ENCODE measurements at regions not wholly inside any gene's neighbourhood (a gene's known extent, or its start where the extent isn't known, plus 50 kb on each side); places are given as distances from the start of the nearest gene placed in this dataset.

- DNase-seq = no peak
These were observed 303.1 kb downstream of the ENC1 start for GRCh38 chr5:74337254-74337983.

DNA sequence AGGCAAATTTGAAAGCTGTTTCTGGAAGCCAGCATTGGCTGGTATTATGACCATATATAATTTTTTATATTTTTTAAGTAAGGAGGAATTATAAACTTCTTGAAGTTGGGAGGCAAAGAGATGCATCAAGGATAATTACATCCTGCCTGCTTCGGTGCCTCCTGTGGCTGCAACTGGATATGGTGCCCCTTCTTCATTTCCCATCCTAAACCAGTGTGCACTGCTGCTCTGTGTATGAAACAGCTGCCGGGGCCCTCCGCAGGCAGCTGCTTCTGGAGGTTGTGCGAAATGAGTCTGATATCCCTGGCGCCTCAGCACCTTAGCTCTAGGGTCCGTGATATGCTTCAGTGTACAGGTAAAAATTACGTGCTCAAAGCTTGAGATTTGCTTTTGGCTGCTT lies 304.2 kb downstream of the ENC1 start:
- DNase-seq = no peak

- DNase-seq = no peak
These were observed 305.7 kb downstream of the ENC1 start for GRCh38 chr5:74334762-74335384.

- DNase-seq = no peak
These were observed 306.3 kb downstream of the ENC1 start for GRCh38 chr5:74334062-74334761.

GRCh38 chr5:74333430-74333829 lies 307.1 kb downstream of the ENC1 start:
- no peak for DNase-seq

DNA sequence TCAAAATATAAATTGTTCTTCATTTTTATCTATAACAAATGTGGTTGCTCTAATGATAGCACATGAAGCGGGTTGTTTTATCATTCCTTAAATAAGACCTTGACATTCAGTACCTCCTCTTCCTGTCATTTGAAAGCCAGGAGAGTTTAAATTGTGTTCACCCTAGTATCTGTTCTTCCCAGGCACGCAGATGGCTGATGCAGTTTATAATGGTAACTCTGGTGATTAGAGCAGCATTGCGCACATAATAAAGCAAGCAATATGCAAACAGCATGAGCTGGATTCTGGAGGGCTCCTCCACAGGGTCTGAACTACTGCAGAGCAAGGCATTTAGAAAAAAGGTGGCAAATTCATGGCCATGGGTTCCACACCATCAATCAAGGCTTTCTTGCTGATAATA lies 307.8 kb downstream of the ENC1 start:
- DNase-seq = no peak

- no peak for DNase-seq
These were observed 308.5 kb downstream of the ENC1 start for GRCh38 chr5:74332006-74332405.

- DNase-seq = no peak
These were observed 312.3 kb downstream of the ENC1 start for GRCh38 chr5:74328221-74328630.

- DNase-seq = no peak
These were observed 313.2 kb downstream of the ENC1 start for GRCh38 chr5:74327339-74327685.

DNA sequence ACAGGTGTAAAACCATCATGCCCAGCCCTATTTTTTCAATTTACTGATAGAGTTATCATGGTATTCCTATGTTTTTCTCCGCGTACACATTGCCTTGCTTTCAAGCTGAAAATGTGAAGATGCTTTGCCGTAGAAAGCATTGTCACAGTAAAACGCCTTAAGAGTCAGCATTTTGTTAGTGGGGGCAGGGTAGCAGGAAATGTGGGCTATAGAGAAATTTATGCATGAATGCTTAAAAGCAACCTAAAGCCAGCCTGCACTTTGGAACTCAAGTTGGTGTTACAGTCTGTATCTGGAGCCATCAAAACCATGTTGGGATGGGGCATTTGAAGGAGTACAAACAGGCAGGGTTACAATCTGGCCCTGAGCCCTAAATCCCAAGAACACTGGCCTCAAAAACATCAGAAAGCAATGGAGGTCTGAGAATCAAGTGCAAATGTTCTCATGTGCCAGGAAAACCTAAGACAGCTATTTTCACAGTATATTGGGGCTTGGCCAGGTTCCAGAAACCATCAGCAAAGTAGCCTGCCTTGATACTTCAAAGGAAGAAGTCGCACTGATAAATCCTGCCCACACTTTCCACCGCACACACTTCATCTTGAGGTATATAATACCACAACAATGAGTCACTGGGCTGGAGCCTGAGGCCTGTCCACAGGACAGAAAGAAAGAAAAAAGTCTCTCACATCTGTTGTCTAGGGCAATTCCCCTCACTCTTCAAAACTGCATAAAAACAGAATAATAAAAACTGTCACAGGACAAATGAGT lies 313.8 kb downstream of the ENC1 start:
- DNase-seq = peak in 2 of 6 experiments; percentile 7 to 35

- DNase-seq = no peak
These were observed 314.7 kb downstream of the ENC1 start for GRCh38 chr5:74325866-74326265.

DNA sequence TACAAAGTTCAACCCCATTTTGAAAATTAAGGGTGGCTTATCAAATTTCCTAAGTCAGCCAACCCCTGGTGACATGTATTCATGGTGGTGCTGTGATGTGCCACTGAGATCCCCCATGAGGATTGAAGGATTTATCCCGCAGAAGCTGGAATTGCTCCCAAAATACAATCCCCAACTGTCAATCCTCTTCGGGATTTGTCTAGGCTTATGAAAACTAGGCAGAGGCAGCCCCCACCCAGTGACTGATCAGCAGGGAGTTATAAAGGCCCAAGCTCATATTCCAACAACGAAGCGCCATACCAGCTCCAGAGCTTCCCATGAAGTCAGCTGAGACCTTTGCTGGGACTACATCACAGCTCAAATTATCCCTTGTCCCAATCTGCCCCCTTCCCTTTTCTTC lies 316.0 kb downstream of the ENC1 start:
- DNase-seq = no peak

DNA sequence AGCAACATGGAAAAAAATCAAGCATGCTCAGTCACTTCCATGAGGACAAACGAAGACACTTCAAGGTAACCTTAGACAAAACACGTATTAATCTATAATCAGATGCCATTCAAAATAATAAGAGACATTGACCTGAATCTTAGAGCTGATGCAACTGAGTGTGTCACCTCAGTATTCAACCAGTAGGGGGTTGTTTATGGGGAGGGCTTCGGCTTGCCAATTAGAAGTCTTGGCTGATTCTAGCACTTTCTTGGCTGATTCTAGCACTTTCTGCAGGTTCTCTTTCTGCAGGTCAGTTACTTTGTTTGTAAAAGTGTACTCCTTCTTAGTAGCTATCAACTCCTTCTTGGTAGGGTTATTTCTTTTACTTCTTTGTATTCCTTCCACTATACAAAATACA lies 317.6 kb downstream of the ENC1 start:
- no peak for DNase-seq

DNA sequence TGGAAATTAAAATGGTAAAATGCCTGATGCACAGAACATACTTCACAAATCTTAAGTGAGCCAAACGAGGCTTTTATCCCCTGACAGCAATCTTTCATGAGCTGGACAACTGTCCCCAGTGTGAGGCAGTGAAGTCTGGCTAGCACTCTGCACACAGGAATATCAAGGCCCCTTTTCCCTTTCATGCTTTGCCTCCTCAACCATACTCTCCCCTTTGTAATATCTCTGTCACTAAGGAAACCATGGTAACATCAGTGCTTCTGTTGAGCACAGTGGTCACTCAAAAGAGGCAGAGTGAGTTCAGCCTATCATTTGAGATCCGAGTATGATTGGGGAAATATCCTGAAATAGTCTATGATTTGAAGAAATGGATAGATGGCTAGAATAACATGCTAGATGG lies 318.3 kb downstream of the ENC1 start:
- DNase-seq = no peak

- no peak for DNase-seq
These were observed 319.2 kb downstream of the ENC1 start for GRCh38 chr5:74321326-74321725.

DNA sequence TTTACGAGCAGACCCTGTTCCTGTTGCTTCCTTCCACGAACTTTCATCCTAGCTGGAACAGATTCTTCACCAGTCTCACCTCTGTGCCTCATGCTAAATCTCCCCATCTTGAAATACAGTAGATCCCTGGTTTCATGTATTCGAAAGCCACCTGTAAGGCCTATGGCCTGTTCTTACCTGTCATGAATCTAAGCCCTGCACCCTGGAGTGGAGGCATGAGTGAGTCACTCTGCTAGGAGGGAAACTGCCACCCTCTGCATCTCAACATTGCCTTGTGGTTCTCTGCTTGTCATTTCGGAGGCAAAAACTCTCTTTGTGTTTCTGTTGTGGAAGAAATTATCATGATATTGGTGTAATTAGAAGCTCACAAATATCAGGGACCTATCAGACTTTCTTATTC lies 320.0 kb downstream of the ENC1 start:
- no peak for DNase-seq

DNA sequence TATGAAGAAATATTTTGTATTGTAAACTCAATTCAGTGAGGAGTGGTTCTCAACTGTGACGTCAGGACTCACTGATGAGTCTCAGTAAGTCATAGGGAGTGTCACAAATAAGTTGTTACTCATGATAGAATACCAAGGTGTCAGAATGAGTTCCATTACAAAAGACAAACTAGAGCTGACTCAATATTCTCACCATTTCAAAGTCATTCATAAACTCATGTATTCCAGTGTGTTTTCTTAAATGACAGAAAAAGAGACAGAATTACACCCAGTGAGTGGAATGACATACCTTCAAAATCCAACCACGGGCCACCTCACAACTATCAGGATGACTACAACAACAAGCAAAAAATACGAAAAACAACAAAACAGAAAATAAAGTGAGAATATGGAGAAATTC lies 321.5 kb downstream of the ENC1 start:
- no peak for DNase-seq

GRCh38 chr5:74316064-74316603 lies 324.4 kb downstream of the ENC1 start:
- DNase-seq = no peak

- no peak for DNase-seq
These were observed 325.6 kb downstream of the ENC1 start for GRCh38 chr5:74314906-74315305.

- DNase-seq = no peak
These were observed 326.6 kb downstream of the ENC1 start for GRCh38 chr5:74313896-74314295.

DNA sequence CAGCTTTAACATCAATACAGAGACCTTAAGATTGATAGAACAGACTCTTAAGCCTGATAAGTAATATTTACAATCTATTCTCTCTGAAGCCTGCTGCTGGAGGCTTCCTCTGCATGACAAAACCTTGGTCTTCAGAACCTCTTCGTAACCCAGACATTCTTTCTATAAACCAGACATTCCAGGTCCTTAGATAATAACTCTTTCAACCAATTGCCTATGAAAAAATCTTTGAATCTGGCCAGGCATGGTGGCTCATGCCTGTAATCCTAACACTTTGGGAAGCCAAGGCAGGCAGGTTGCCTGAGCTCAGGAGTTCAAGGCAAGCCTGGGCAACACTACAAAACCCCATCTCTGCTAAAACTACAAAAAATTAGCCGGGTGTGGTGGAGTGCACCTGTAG lies 327.8 kb downstream of the ENC1 start:
- no peak for DNase-seq

DNA sequence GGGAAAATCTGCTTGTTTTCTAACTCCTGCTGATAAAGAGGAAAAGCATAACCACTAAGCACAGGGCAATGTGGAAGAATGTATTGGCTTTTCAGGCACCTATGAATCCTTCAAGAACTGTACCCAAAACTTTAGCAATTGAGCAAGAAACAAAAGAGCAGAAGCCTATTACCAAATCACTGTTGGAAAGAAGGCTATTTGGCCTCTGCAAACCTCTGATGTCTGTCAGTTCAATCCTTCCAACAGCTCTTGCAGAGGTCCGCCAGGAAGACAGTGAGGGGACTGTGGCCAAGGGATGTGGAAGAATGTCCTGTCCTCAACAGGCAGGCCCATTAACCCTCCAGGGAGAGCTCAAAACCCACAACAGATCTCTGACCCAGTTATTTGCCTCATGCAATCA lies 328.6 kb downstream of the ENC1 start:
- DNase-seq = no peak
